SK-N-SH (cell line): ENCODE measurements at regions not wholly inside any gene's neighbourhood (a gene's known extent, or its start where the extent isn't known, plus 50 kb on each side); places are given as distances from the start of the nearest gene placed in this dataset.

ENCODE experiments used
- CTCF ChIA-PET: fragments of 300-600, 350-600 bp; formaldehyde crosslinking; extraction: SDS; loops from one replicate; lab custom pipeline; 2021; lab: Yijun Ruan, JAX
- POLR2A ChIA-PET: fragments of 350-600 bp; sonication (Branson Sonifier 250); formaldehyde crosslinking; extraction: SDS; loops from one replicate; lab custom pipeline; 2020; ENCODE audit warnings: antibody characterized with exemption, inconsistent platforms; lab: Yijun Ruan, JAX
- DNase-seq: peaks from one replicate; pipeline ENCODE4 v3.0.0; 2012
- H2AFZ ChIP-seq: fragments of 200-600 bp; sonication (generic); 2 replicates; pipeline ENCODE4 v1.8.1; 2016; ENCODE audit warnings: antibody characterized with exemption, mild to moderate bottlenecking, low read depth
- H3F3A ChIP-seq: fragments of 200-600 bp; sonication (generic); replicated peaks from 2 replicates; pipeline ENCODE3; 2016; ENCODE audit warnings: antibody characterized with exemption, mild to moderate bottlenecking; ENCODE audit not compliant: insufficient read depth
- H3K27ac ChIP-seq, 2 experiments: fragments of 200-500 bp in 1 of 2; fragments of 200-600 bp in 1 of 2; sonication (Bioruptor generic) in 1 of 2; sonication (generic), shearing (Covaris generic) in 1 of 2; 2 replicates each; pipeline versions ENCODE4 v1.5.1 to v1.6.1; 2014 to 2016; ENCODE audit warnings: low read depth in 2 of 2, inconsistent platforms in 1 of 2, low read length in 1 of 2, mild to moderate bottlenecking in 1 of 2, mixed read lengths in 1 of 2
- H3K27me3 ChIP-seq: fragments of 200-600 bp; sonication (generic), shearing (Covaris generic); 2 replicates; pipeline ENCODE4 v1.6.1; 2016; ENCODE audit warnings: mixed run types; ENCODE audit not compliant: insufficient read depth
- H3K36me3 ChIP-seq, 2 experiments: fragments of 200-500 bp in 1 of 2; fragments of 200-600 bp in 1 of 2; sonication (Bioruptor generic) in 1 of 2; sonication (generic) in 1 of 2; replicated peaks in 1 of 2; 2 replicates each; pipeline versions ENCODE3 to v1.5.1; 2014 to 2016; ENCODE audit warnings: low read length in 1 of 2, mild to moderate bottlenecking in 1 of 2; ENCODE audit not compliant: insufficient read depth in 2 of 2, control insufficient read depth in 1 of 2
- H3K4me1 ChIP-seq, 2 experiments: fragments of 200-500 bp in 1 of 2; fragments of 200-600 bp in 1 of 2; sonication (Bioruptor generic) in 1 of 2; sonication (generic), shearing (Covaris generic) in 1 of 2; 2 replicates each; pipeline versions ENCODE4 v1.5.1 to v1.6.1; 2014 to 2016; ENCODE audit warnings: low read depth in 1 of 2, low read length in 1 of 2, mixed run types in 1 of 2; ENCODE audit not compliant: insufficient read depth in 2 of 2, control insufficient read depth in 1 of 2
- H3K4me2 ChIP-seq: fragments of 200-600 bp; sonication (generic), shearing (Covaris generic); 2 replicates; pipeline ENCODE4 v1.6.1; 2017; ENCODE audit warnings: mixed run types
- H3K4me3 ChIP-seq, 2 experiments: fragments of 200-500 bp in 1 of 2; fragments of 200-600 bp in 1 of 2; sonication (Bioruptor generic) in 1 of 2; sonication (generic), shearing (Covaris generic) in 1 of 2; 2 replicates each; pipeline versions ENCODE4 v1.5.1 to v1.8.1; 2014 to 2016; ENCODE audit warnings: low read depth in 2 of 2, inconsistent platforms in 1 of 2, low read length in 1 of 2, mild to moderate bottlenecking in 1 of 2, mixed read lengths in 1 of 2, moderate library complexity in 1 of 2
- H3K79me2 ChIP-seq: fragments of 200-600 bp; sonication (generic); 2 replicates; pipeline ENCODE4 v1.8.1; 2017; ENCODE audit warnings: mild to moderate bottlenecking; ENCODE audit not compliant: insufficient read depth
- H3K9ac ChIP-seq: fragments of 200-600 bp; sonication (generic); 2 replicates; pipeline ENCODE4 v1.6.1; 2017; ENCODE audit warnings: mixed run types
- H3K9me2 ChIP-seq: fragments of 200-600 bp; sonication (generic); 2 replicates; pipeline ENCODE4 v1.6.1; 2017; ENCODE audit warnings: mixed run types
- H3K9me3 ChIP-seq: fragments of 200-600 bp; sonication (generic); 2 replicates; pipeline ENCODE4 v1.6.1; 2017; ENCODE audit warnings: mixed run types, mild to moderate bottlenecking, moderate library complexity
- H4K20me1 ChIP-seq: fragments of 200-600 bp; sonication (generic); 2 replicates; pipeline ENCODE4 v1.6.1; 2017; ENCODE audit warnings: mild to moderate bottlenecking, mixed run types; ENCODE audit not compliant: insufficient read depth
- ELF1 ChIP-seq: IDR thresholded peaks from 2 replicates; pipeline ENCODE4 v1.4.0; 2012
- EP300 ChIP-seq, 2 experiments: IDR thresholded peaks; 2 replicates each; pipeline versions ENCODE4 v1.4.0 to v1.6.1; 2012; ENCODE audit warnings: borderline replicate concordance in 1 of 2, low read depth in 1 of 2, low read length in 1 of 2
- FOSL2 ChIP-seq: IDR thresholded peaks from 2 replicates; pipeline ENCODE4 v1.4.0; 2012; ENCODE audit warnings: low read depth, mild to moderate bottlenecking, moderate library complexity, borderline replicate concordance
- MEF2A ChIP-seq: IDR thresholded peaks from 2 replicates; pipeline ENCODE4 v1.4.0; 2012; ENCODE audit warnings: low read depth, borderline replicate concordance
- MXI1 ChIP-seq: IDR thresholded peaks from 2 replicates; pipeline ENCODE4 v1.6.1; 2012; ENCODE audit warnings: mild to moderate bottlenecking, low read depth, low read length, improper control_type of control experiment
- NFIC ChIP-seq: IDR thresholded peaks from 2 replicates; pipeline ENCODE4 v1.4.0; 2012; ENCODE audit warnings: borderline replicate concordance
- NRF1 ChIP-seq: IDR thresholded peaks from 2 replicates; pipeline ENCODE4 v1.6.1; 2012; ENCODE audit warnings: low read depth, mild to moderate bottlenecking, low read length
- POLR2AphosphoS5 ChIP-seq: IDR thresholded peaks from 2 replicates; pipeline ENCODE4 v1.6.1; 2012; ENCODE audit warnings: low read depth, low read length
- RAD21 ChIP-seq: IDR thresholded peaks from 2 replicates; pipeline ENCODE4 v1.6.1; 2012; ENCODE audit warnings: mild to moderate bottlenecking, low read length
- SIN3A ChIP-seq: IDR thresholded peaks from 2 replicates; pipeline ENCODE4 v1.6.1; 2012; ENCODE audit warnings: low read depth, mild to moderate bottlenecking, low read length, moderate library complexity, borderline replicate concordance
- TAF1 ChIP-seq: IDR thresholded peaks from 2 replicates; pipeline ENCODE4 v1.6.1; 2012; ENCODE audit warnings: low read depth, mild to moderate bottlenecking, low read length, moderate library complexity, borderline replicate concordance
- TCF12 ChIP-seq: IDR thresholded peaks from 2 replicates; pipeline ENCODE4 v1.4.0; 2012
- WGBS: methylation state at CpG from one replicate; pipeline ENCODE4 v1.1.6; 2017; ENCODE audit warnings: low lambda C conversion rate; 5-methylcytosine and 5-hydroxymethylcytosine counted together
- TF ChIP-seq, protein P1 (sequence below): IDR thresholded peaks from 2 replicates; pipeline ENCODE4 v1.4.0; 2012; ENCODE audit warnings: low read depth, borderline replicate concordance
- TF ChIP-seq, protein P2 (sequence below): IDR thresholded peaks from 2 replicates; pipeline ENCODE4 v1.4.0; 2012; ENCODE audit warnings: low read depth
- TF ChIP-seq, protein P3 (sequence below): IDR thresholded peaks from 2 replicates; pipeline ENCODE4 v1.4.0; 2012; ENCODE audit warnings: low read depth, borderline replicate concordance
- TF ChIP-seq, protein P4 (sequence below): fragments of 150-350 bp; IDR thresholded peaks from 2 replicates; pipeline ENCODE4 v1.6.1; 2017; ENCODE audit warnings: antibody characterized with exemption, low read length, low read depth, borderline replicate concordance

DNA sequence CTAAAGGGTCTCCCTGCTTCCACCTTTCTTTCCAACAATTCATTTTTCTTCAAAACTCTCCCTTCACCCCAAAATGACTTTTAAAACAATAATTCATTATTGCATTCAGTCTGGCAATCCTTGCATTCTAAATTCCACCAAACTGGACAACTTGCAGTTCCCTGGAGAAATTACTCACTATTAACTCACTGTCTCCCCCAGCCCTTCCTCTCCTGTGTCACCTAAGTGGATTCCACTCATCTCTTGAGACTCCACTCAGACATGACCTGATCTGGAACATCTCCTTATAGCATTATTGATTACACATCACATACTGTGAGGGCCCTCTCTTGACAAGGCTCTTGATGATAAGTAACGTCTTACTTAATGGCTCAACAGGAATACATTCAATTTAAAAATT, 257.1 kb downstream of the BRINP2 start:
- H2AFZ ChIP-seq = no peak overlapping the region
- H3K4me1 ChIP-seq = no peaks in the 10 kb centered on the region; a peak in 1 of 4 replicates
- no peaks in the 10 kb centered on the region for H3K79me2 ChIP-seq
- WGBS = 14% methylated on average over 1 of the region's 1 CpG
- no peaks in the 10 kb centered on the region for H3K36me3 ChIP-seq
- H4K20me1 ChIP-seq = no peaks in the 10 kb centered on the region
- no peak overlapping the region for H3K4me2 ChIP-seq
- no peak for TF ChIP-seq TAF1
- no peak overlapping the region for H3K4me3 ChIP-seq
- no peak overlapping the region for H3K9ac ChIP-seq
- no peaks in the 10 kb centered on the region for H3K9me2 ChIP-seq
- ChIA-PET POLR2A (no interaction called here), CTCF (interaction anchor here (1.9 kb wide), 1 partner anchor 352 kb away, joined by 5 read pairs; no protein-coding TSS in a partner anchor)
- no peak overlapping the region for H3K27ac ChIP-seq
- no peaks in the 10 kb centered on the region for H3F3A ChIP-seq
- no peaks in the 10 kb centered on the region for H3K27me3 ChIP-seq
- no peak for DNase-seq
- no peaks in the 10 kb centered on the region for H3K9me3 ChIP-seq

DNA sequence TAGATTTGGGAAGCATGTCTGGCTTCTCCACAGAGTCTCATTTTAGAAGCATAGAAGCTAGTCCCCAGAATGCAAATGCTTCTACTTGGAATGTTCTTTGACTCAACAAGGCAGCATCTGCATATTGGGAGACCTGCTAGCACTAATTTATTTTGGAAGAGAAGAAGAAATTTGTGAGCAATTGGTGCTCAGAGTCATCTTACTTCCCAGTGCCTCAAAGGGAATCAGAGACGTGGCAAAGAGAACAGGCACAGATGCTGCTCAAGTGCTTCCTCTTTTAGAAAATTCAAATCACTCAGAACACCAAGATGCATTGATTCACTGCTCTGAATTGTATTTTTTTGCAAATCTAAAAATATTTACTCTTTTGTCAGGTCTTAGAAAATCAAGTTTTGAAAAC, 255.7 kb downstream of the BRINP2 start:
- Histone ChIP-seq H3K27me3 (no peaks in the 10 kb centered on the region), H3K4me2 (no peak overlapping the region), H3K4me3 (no peak overlapping the region), H4K20me1 (no peaks in the 10 kb centered on the region), H3F3A (no peaks in the 10 kb centered on the region), H3K9ac (no peak overlapping the region)
- POLR2A ChIA-PET = no interaction called here
- no peak for TF ChIP-seq TCF12
- no peak for TF ChIP-seq TAF1
- TF ChIP-seq EP300 (IDR thresholded peaks at IDR 0.05; ENCODE audit: borderline replicate concordance in 1 of 2, low read depth in 1 of 2, low read length in 1 of 2) = no peak
- no peak for TF ChIP-seq POLR2AphosphoS5
- no peak for TF ChIP-seq NRF1
- no peak for TF ChIP-seq MEF2A
- TF ChIP-seq, protein P1, sequence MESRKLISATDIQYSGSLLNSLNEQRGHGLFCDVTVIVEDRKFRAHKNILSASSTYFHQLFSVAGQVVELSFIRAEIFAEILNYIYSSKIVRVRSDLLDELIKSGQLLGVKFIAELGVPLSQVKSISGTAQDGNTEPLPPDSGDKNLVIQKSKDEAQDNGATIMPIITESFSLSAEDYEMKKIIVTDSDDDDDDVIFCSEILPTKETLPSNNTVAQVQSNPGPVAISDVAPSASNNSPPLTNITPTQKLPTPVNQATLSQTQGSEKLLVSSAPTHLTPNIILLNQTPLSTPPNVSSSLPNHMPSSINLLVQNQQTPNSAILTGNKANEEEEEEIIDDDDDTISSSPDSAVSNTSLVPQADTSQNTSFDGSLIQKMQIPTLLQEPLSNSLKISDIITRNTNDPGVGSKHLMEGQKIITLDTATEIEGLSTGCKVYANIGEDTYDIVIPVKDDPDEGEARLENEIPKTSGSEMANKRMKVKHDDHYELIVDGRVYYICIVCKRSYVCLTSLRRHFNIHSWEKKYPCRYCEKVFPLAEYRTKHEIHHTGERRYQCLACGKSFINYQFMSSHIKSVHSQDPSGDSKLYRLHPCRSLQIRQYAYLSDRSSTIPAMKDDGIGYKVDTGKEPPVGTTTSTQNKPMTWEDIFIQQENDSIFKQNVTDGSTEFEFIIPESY = no peak
- TF ChIP-seq, protein P2, sequence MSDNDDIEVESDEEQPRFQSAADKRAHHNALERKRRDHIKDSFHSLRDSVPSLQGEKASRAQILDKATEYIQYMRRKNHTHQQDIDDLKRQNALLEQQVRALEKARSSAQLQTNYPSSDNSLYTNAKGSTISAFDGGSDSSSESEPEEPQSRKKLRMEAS = no peak
- TF ChIP-seq, protein P3, sequence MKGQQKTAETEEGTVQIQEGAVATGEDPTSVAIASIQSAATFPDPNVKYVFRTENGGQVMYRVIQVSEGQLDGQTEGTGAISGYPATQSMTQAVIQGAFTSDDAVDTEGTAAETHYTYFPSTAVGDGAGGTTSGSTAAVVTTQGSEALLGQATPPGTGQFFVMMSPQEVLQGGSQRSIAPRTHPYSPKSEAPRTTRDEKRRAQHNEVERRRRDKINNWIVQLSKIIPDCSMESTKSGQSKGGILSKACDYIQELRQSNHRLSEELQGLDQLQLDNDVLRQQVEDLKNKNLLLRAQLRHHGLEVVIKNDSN = no peak
- no peak for TF ChIP-seq NFIC
- no peak for TF ChIP-seq RAD21
- no peak for TF ChIP-seq FOSL2
- TF ChIP-seq MXI1 = no peak
- no peak for TF ChIP-seq SIN3A
- TF ChIP-seq, protein P4, sequence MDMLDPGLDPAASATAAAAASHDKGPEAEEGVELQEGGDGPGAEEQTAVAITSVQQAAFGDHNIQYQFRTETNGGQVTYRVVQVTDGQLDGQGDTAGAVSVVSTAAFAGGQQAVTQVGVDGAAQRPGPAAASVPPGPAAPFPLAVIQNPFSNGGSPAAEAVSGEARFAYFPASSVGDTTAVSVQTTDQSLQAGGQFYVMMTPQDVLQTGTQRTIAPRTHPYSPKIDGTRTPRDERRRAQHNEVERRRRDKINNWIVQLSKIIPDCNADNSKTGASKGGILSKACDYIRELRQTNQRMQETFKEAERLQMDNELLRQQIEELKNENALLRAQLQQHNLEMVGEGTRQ = no peak
- no peak for TF ChIP-seq ELF1
- TF ChIP-seq, all 33 proteins: peak for 0
- H3K4me1 ChIP-seq = no peaks in the 10 kb centered on the region; a peak in 1 of 4 replicates
- no peak for DNase-seq
- H3K9me3 ChIP-seq = no peaks in the 10 kb centered on the region
- CTCF ChIA-PET = no interaction called here
- H3K79me2 ChIP-seq = no peaks in the 10 kb centered on the region
- H3K36me3 ChIP-seq = no peaks in the 10 kb centered on the region
- H3K9me2 ChIP-seq = no peaks in the 10 kb centered on the region
- no peak overlapping the region for H2AFZ ChIP-seq
- 10% methylated on average over 1 of the region's 1 CpG for WGBS
- no peak overlapping the region for H3K27ac ChIP-seq
